Tibial nerve (tissue), 4 donors: ENCODE measurements at regions not wholly inside any gene's neighbourhood (a gene's known extent, or its start where the extent isn't known, plus 50 kb on each side); places are given as distances from the start of the nearest gene placed in this dataset.

Experiments used
- EP300 ChIP-seq, 2 donors: sonication (generic); formaldehyde crosslinking; IDR thresholded peaks; one replicate each; pipeline ENCODE4 v1.6.1; 2017; ENCODE audit warnings: antibody characterized with exemption in 2 of 2, mild to moderate bottlenecking in 1 of 2
- TF ChIP-seq, protein P1 (sequence below), 5 experiments: fragments of 200-600 bp in 3 of 5; fragments of 450-650 bp in 2 of 5; sonication (generic) in 3 of 5; IDR thresholded peaks; one replicate each; pipeline ENCODE4 v1.5.1; 2016 to 2019; ENCODE audit warnings: antibody characterized with exemption in 5 of 5, mild to moderate bottlenecking in 3 of 5, moderate library complexity in 2 of 5

DNA sequence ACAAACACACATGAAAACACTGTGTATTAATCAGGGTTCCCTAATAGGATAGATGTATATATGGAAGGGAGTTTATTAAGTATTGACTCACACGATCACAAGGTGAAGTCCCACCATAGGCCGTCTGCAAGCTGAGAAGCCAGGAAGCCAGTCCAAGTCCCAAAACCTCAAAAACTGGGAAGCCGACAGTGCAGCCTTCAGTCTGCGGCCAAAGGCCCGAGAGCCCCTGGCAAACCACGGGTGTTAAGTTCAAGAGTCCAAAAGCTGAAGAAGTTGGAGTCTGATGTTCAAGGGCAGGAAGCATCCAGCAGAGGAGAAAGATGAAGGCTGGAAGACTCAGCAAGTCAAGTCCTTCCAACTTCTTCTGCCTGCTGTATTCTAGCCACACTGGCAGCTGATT, 1085.0 kb upstream of the TMEM132C start:
- TF ChIP-seq, protein P1, sequence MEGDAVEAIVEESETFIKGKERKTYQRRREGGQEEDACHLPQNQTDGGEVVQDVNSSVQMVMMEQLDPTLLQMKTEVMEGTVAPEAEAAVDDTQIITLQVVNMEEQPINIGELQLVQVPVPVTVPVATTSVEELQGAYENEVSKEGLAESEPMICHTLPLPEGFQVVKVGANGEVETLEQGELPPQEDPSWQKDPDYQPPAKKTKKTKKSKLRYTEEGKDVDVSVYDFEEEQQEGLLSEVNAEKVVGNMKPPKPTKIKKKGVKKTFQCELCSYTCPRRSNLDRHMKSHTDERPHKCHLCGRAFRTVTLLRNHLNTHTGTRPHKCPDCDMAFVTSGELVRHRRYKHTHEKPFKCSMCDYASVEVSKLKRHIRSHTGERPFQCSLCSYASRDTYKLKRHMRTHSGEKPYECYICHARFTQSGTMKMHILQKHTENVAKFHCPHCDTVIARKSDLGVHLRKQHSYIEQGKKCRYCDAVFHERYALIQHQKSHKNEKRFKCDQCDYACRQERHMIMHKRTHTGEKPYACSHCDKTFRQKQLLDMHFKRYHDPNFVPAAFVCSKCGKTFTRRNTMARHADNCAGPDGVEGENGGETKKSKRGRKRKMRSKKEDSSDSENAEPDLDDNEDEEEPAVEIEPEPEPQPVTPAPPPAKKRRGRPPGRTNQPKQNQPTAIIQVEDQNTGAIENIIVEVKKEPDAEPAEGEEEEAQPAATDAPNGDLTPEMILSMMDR (IDR thresholded peaks at IDR 0.05), result no peak
- no peak for TF ChIP-seq EP300 (IDR thresholded peaks at IDR 0.05)
